ENCODE measurements at regions not wholly inside any gene's neighbourhood (a gene's known extent, or its start where the extent isn't known, plus 50 kb on each side); places are given as distances from the start of the nearest gene placed in this dataset.

DNA sequence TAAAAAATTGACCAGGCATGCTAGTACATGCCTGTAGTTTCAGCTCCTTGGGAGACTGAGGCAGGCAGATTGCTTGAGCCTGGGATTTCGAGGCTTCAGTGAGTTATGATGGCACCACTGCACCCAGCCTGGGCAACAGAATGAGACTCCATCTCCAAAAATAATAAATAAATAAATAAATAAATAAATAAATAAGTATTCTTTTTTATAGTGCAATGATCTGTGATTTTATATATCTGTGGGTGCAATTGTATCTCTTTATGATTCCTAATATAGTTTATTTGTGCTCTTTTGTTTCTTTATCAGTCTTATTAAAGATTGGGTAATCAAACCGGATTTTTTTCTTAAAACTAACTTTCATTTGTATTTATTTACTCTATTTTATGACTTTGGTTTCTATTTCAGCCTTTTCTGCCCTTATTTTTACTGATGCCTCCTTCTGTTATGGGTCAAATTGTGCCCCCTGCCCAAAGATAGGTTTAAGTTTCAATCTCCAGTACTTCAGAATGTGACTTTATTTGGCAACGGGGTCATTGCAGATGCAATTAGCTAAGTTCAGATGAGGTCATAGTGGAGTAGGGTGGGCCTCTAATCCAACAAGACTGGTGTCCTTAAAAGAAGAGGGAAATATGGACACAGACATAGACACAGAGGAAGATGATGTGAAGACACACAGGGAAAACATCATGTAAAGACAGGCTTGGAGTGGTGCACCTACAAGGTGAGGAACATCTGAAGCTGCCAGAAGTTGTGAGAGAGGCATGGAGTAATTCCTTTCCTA is 74.9 kb upstream of the CDC42BPA start:
- DNase-seq (ENCODE audit: low spot score): no peak
- Histone ChIP-seq H3K79me2 (ENCODE audit: low read depth) (no peaks in the 10 kb centered on the region), H3K27me3 (no peaks in the 10 kb centered on the region), H3K9me3 (ENCODE audit: low read depth) (no peaks in the 10 kb centered on the region), H3K4me3 (no peak overlapping the region), H3K27ac (no peak overlapping the region), H2AFZ (replicated peaks) (no peak overlapping the region), H4K20me1 (ENCODE audit: low read depth) (no peaks in the 10 kb centered on the region), H3F3A (ENCODE audit: low read depth) (no peaks in the 10 kb centered on the region), H3K4me1 (no peaks in the 10 kb centered on the region), H3K9ac (no peak overlapping the region), H3K36me3 (no peaks in the 10 kb centered on the region), H3K4me2 (no peak overlapping the region)
- Mint-ChIP-seq H3K27ac (no peak overlapping the region), H3K4me3 (no peak overlapping the region), H3K27me3 (ENCODE audit: insufficient read depth, low read depth) (no peaks in the 10 kb centered on the region), H3K4me1 (no peaks in the 10 kb centered on the region), H3K9me3 (no peaks in the 10 kb centered on the region), H3K36me3 (no peaks in the 10 kb centered on the region)
- TF ChIP-seq EZH2phosphoT487 (IDR thresholded peaks at IDR 0.05) (no peak), EZH2 (IDR thresholded peaks at IDR 0.05) (no peak)
- TF ChIP-seq, protein P1, sequence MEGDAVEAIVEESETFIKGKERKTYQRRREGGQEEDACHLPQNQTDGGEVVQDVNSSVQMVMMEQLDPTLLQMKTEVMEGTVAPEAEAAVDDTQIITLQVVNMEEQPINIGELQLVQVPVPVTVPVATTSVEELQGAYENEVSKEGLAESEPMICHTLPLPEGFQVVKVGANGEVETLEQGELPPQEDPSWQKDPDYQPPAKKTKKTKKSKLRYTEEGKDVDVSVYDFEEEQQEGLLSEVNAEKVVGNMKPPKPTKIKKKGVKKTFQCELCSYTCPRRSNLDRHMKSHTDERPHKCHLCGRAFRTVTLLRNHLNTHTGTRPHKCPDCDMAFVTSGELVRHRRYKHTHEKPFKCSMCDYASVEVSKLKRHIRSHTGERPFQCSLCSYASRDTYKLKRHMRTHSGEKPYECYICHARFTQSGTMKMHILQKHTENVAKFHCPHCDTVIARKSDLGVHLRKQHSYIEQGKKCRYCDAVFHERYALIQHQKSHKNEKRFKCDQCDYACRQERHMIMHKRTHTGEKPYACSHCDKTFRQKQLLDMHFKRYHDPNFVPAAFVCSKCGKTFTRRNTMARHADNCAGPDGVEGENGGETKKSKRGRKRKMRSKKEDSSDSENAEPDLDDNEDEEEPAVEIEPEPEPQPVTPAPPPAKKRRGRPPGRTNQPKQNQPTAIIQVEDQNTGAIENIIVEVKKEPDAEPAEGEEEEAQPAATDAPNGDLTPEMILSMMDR (IDR thresholded peaks at IDR 0.05): no peak

- Histone ChIP-seq H3K9ac (no peak overlapping the region), H3K4me1 (no peaks in the 10 kb centered on the region), H3K9me3 (ENCODE audit: low read depth) (no peaks in the 10 kb centered on the region), H4K20me1 (ENCODE audit: low read depth) (no peaks in the 10 kb centered on the region), H3F3A (ENCODE audit: low read depth) (no peaks in the 10 kb centered on the region), H3K27me3 (no peaks in the 10 kb centered on the region), H3K4me2 (no peak overlapping the region), H3K36me3 (no peaks in the 10 kb centered on the region), H2AFZ (replicated peaks) (no peak overlapping the region), H3K79me2 (ENCODE audit: low read depth) (no peaks in the 10 kb centered on the region), H3K27ac (no peak overlapping the region), H3K4me3 (no peak overlapping the region)
- H3K4me3 Mint-ChIP-seq: no peak overlapping the region
- H3K27ac Mint-ChIP-seq: no peak overlapping the region
- no peaks in the 10 kb centered on the region for H3K4me1 Mint-ChIP-seq
- DNase-seq (ENCODE audit: low spot score): no peak
- H3K9me3 Mint-ChIP-seq: no peaks in the 10 kb centered on the region
- H3K27me3 Mint-ChIP-seq (ENCODE audit: insufficient read depth, low read depth): peaks cover 2% of the 10 kb centered on the region
- TF ChIP-seq EZH2 (IDR thresholded peaks at IDR 0.05): no peak
- no peak for TF ChIP-seq EZH2phosphoT487 (IDR thresholded peaks at IDR 0.05)
- TF ChIP-seq, protein P1 (IDR thresholded peaks at IDR 0.05): no peak
- no peaks in the 10 kb centered on the region for H3K36me3 Mint-ChIP-seq
These were observed 73.6 kb upstream of the CDC42BPA start for GRCh38 chr1:227391879-227392278.

- H3F3A ChIP-seq (ENCODE audit: low read depth): no peaks in the 10 kb centered on the region
- H3K4me2 ChIP-seq: no peak overlapping the region
- peaks cover 2% of the 10 kb centered on the region for H3K27me3 Mint-ChIP-seq (ENCODE audit: insufficient read depth, low read depth)
- H3K9me3 ChIP-seq (ENCODE audit: low read depth): no peaks in the 10 kb centered on the region
- H3K79me2 ChIP-seq (ENCODE audit: low read depth): no peaks in the 10 kb centered on the region
- no peaks in the 10 kb centered on the region for H3K36me3 Mint-ChIP-seq
- H3K27ac Mint-ChIP-seq: no peak overlapping the region
- no peaks in the 10 kb centered on the region for H3K4me1 ChIP-seq
- H2AFZ ChIP-seq (replicated peaks): no peak overlapping the region
- no peak overlapping the region for H3K4me3 Mint-ChIP-seq
- no peak overlapping the region for H3K4me3 ChIP-seq
- no peaks in the 10 kb centered on the region for H4K20me1 ChIP-seq (ENCODE audit: low read depth)
- no peaks in the 10 kb centered on the region for H3K4me1 Mint-ChIP-seq
- H3K36me3 ChIP-seq: no peaks in the 10 kb centered on the region
- H3K9me3 Mint-ChIP-seq: no peaks in the 10 kb centered on the region
- TF ChIP-seq EZH2phosphoT487 (IDR thresholded peaks at IDR 0.05): no peak
- no peak for TF ChIP-seq EZH2 (IDR thresholded peaks at IDR 0.05)
- TF ChIP-seq, protein P1 (IDR thresholded peaks at IDR 0.05): no peak
- no peak for DNase-seq (ENCODE audit: low spot score)
- H3K9ac ChIP-seq: no peak overlapping the region
- no peak overlapping the region for H3K27ac ChIP-seq
- no peaks in the 10 kb centered on the region for H3K27me3 ChIP-seq
These were observed 72.9 kb upstream of the CDC42BPA start for GRCh38 chr1:227391211-227391610.

All from neural progenitor cell (in vitro differentiated cells).